Gastrocnemius medialis (tissue), 4 donors: ENCODE measurements at regions not wholly inside any gene's neighbourhood (a gene's known extent, or its start where the extent isn't known, plus 50 kb on each side); places are given as distances from the start of the nearest gene placed in this dataset.
A peak's percentile ranks its signal among the peaks of the same experiment; 100 is the strongest.

Experiments used
- ATAC-seq, 2 donors: fragments of 150-250 bp; one replicate each; pipeline ENCODE4 v1.9.1; 2016
- DNase-seq, 2 donors: peaks; one replicate each; pipeline ENCODE4 v3.0.0-alpha.2; 2019
- H3K27ac ChIP-seq, 4 donors: fragments of 200-600 bp; sonication (generic); 1 replicate in 1 of 4; 2 replicates in 3 of 4; pipeline ENCODE4 v1.5.1; 2016 to 2018; ENCODE audit warnings: mild to moderate bottlenecking in 2 of 4, moderate library complexity in 1 of 4
- H3K27me3 ChIP-seq, 3 donors: fragments of 200-600 bp; sonication (generic) in 2 of 3; 1 replicate in 1 of 3; 2 replicates in 2 of 3; pipeline versions ENCODE4 v1.5.1 to v1.6.0; 2016 to 2019; ENCODE audit warnings: mild to moderate bottlenecking in 1 of 3, moderate library complexity in 1 of 3
- H3K36me3 ChIP-seq, 2 donors: fragments of 200-600 bp; sonication (generic) in 1 of 2; one replicate each; pipeline ENCODE4 v1.5.1; 2017 to 2018
- H3K4me1 ChIP-seq, 2 donors: fragments of 200-600 bp; sonication (generic) in 1 of 2; one replicate each; pipeline ENCODE4 v1.5.1; 2016 to 2017; ENCODE audit warnings: mild to moderate bottlenecking in 2 of 2
- H3K4me3 ChIP-seq, 4 donors: fragments of 200-600 bp; sonication (generic) in 3 of 4; 1 replicate in 1 of 4; 2 replicates in 3 of 4; pipeline ENCODE4 v1.5.1; 2016 to 2019; ENCODE audit warnings: mild to moderate bottlenecking in 2 of 4
- H3K9me3 ChIP-seq, 3 donors: fragments of 200-600 bp; sonication (generic) in 2 of 3; 1 replicate in 1 of 3; 2 replicates in 2 of 3; pipeline ENCODE4 v1.5.1; 2016 to 2019
- POLR2A ChIP-seq, 2 donors: fragments of 450-650 bp; IDR thresholded peaks; one replicate each; pipeline ENCODE4 v1.6.1; 2017; ENCODE audit warnings: antibody characterized with exemption in 2 of 2, mild to moderate bottlenecking in 2 of 2, moderate library complexity in 2 of 2
- in situ Hi-C, 4 donors: fragments of 200-750 bp; cut with MboI; loops; one replicate each; pipeline versions ENCODE4 v1.15.0 to v1.8.0; 2017; ENCODE audit warnings: low sequenced_read_pairs in 4 of 4
- intact Hi-C: fragments of 100-400 bp; cut with DNase I; formaldehyde crosslinking; loops from one replicate; pipeline ENCODE4 v1.15.1; 2023; ENCODE audit warnings: low total_unique reads
- TF ChIP-seq, protein P1 (sequence below), 5 experiments: fragments of 450-650 bp in 3 of 5; fragments of 200-600 bp in 2 of 5; sonication (generic) in 2 of 5; IDR thresholded peaks in 4 of 5; conservative IDR thresholded peaks in 1 of 5; 1 replicate in 4 of 5; 2 replicates in 1 of 5; pipeline ENCODE4 v1.5.1; 2016 to 2019; ENCODE audit warnings: antibody characterized with exemption in 5 of 5, mild to moderate bottlenecking in 3 of 5, moderate library complexity in 3 of 5

DNA sequence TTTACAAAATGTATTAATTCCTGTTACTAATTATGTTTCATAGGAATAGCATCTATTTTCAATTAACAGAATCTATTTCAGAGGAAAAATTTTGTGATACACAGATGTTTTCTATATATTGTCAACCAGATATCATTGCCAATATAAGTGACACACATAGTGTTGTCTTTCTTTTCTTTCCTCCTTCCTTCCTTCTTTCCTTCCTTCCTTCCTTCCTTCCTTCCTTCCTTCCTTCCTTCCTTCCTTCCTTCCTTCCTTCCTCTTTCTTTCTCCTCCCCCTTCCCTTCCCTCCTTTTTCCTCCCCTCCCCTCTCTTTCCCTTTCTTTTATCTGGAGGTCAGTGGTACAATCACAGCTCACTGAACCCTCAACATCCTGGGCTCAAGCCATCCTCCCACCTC lies 146.5 kb upstream of the DSEL start:
- in situ Hi-C loops, result no loop called here
- ATAC-seq (no peak), DNase-seq (no peak)
- Histone ChIP-seq H3K27ac (no peak overlapping the region), H3K9me3 (no peaks in the 10 kb centered on the region), H3K27me3 (no peaks in the 10 kb centered on the region), H3K4me3 (no peak overlapping the region), H3K4me1 (no peaks in the 10 kb centered on the region), H3K36me3 (no peaks in the 10 kb centered on the region)
- TF ChIP-seq POLR2A (IDR thresholded peaks at IDR 0.05), result no peak
- TF ChIP-seq, protein P1, sequence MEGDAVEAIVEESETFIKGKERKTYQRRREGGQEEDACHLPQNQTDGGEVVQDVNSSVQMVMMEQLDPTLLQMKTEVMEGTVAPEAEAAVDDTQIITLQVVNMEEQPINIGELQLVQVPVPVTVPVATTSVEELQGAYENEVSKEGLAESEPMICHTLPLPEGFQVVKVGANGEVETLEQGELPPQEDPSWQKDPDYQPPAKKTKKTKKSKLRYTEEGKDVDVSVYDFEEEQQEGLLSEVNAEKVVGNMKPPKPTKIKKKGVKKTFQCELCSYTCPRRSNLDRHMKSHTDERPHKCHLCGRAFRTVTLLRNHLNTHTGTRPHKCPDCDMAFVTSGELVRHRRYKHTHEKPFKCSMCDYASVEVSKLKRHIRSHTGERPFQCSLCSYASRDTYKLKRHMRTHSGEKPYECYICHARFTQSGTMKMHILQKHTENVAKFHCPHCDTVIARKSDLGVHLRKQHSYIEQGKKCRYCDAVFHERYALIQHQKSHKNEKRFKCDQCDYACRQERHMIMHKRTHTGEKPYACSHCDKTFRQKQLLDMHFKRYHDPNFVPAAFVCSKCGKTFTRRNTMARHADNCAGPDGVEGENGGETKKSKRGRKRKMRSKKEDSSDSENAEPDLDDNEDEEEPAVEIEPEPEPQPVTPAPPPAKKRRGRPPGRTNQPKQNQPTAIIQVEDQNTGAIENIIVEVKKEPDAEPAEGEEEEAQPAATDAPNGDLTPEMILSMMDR (IDR thresholded peaks at IDR 0.05 in 4 of 5, conservative IDR thresholded peaks at IDR 0.05 in 1 of 5), result no peak
- intact Hi-C loops, result no loop called here

DNA sequence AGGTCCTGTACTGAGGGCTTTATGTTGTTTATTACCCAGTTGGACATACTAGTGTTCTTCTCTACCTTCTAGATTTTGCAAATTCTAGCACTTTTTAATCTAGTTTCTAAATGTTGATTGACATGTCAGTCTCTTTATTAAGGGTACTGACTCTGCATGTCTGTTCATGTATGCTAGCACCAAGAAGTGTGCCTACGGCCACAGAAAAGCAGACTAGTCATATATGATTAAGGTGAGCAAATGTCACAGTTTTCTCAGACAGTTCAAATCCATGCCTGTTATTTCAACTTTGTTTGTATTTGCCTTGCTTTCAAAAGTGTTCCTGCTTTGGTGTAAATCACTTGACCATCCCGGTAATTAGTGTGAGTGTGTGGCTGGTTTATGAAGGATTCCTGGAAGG lies 145.0 kb upstream of the DSEL start:
- no peaks in the 10 kb centered on the region for H3K36me3 ChIP-seq
- DNase-seq, result no peak
- no peaks in the 10 kb centered on the region for H3K9me3 ChIP-seq
- H3K27ac ChIP-seq, result no peak overlapping the region
- intact Hi-C loops (no loop called here), in situ Hi-C loops (no loop called here)
- ATAC-seq, result no peak
- TF ChIP-seq, protein P1 (IDR thresholded peaks at IDR 0.05 in 4 of 5, conservative IDR thresholded peaks at IDR 0.05 in 1 of 5), result no peak
- TF ChIP-seq POLR2A (IDR thresholded peaks at IDR 0.05), result no peak
- H3K4me1 ChIP-seq, result no peaks in the 10 kb centered on the region
- no peak overlapping the region for H3K4me3 ChIP-seq
- no peaks in the 10 kb centered on the region for H3K27me3 ChIP-seq

DNA sequence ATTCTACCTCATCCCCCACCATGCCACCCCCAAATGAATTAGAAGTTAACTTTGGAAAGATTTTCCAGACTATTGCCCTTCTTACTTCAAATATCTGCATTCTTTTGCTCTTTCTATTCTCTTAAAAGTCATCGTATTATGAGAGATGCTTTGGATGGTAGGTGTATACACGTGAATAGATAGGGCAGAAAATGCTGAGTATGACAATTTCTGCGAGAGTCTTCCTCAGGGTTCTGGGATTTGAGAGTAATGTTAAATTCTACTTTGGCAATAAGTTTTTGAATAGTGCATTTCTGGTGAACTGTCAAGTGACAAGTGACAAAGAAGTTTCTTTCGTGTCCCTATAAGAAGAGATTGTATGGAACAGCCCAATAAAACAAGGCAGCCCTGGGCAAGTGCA lies 137.6 kb upstream of the DSEL start:
- no peaks in the 10 kb centered on the region for H3K27me3 ChIP-seq
- TF ChIP-seq POLR2A (IDR thresholded peaks at IDR 0.05), result no peak
- TF ChIP-seq, protein P1 (IDR thresholded peaks at IDR 0.05 in 4 of 5, conservative IDR thresholded peaks at IDR 0.05 in 1 of 5), result no peak
- ATAC-seq (no peak), DNase-seq (no peak)
- peaks cover 0 to 9% of the 10 kb centered on the region in 2 donors for H3K4me1 ChIP-seq
- H3K4me3 ChIP-seq, result no peak overlapping the region
- no peaks in the 10 kb centered on the region for H3K9me3 ChIP-seq
- in situ Hi-C loops, result no loop called here
- H3K27ac ChIP-seq, result no peak overlapping the region
- H3K36me3 ChIP-seq, result no peaks in the 10 kb centered on the region
- intact Hi-C loops, result no loop called here

DNA sequence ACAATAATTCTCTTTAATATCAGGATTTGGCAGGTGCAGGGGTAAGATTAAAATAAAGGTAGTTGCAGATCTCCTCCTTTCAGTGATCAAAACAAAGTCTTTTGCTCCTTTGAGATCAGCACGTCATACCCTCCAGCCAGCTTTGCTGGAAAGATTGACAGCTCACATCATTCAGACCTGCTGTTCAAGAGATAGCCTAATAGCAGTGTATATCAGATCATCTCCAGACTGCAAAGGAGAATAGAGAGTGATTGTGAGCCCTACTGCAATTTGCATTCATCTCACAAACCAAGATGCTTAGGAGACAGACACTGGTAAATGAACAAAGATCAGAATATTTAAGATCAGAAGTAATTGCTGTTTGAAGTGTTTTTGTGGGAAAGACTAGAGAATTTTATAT lies 135.8 kb upstream of the DSEL start:
- DNase-seq (no peak), ATAC-seq (no peak)
- Histone ChIP-seq H3K9me3 (no peaks in the 10 kb centered on the region), H3K4me1 (peaks cover 0 to 9% of the 10 kb centered on the region in 2 donors), H3K36me3 (no peaks in the 10 kb centered on the region), H3K4me3 (no peak overlapping the region), H3K27me3 (no peaks in the 10 kb centered on the region), H3K27ac (no peak overlapping the region)
- intact Hi-C loops, result no loop called here
- in situ Hi-C loops, result no loop called here
- no peak for TF ChIP-seq POLR2A (IDR thresholded peaks at IDR 0.05)
- TF ChIP-seq, protein P1 (IDR thresholded peaks at IDR 0.05 in 4 of 5, conservative IDR thresholded peaks at IDR 0.05 in 1 of 5), result no peak

DNA sequence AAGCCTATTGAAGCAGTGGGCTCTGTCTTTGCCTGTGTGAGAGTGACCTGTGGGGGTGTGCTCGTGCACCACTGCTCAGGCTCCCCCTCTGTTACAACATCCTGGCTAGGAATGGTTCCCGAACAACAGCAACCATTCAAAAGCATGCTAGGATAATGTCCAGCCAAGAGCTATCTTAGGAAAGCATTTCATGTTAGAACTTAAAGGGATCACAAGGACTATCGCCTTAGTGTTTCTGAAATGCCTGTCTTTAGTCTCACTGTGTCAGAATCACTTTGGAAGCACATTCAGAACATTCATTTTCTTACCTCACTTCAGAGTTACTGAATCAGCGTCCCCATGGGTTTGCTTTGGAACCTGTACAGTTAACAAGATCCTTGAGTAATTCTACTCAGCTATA lies 134.9 kb upstream of the DSEL start:
- Histone ChIP-seq H3K36me3 (no peaks in the 10 kb centered on the region), H3K4me3 (no peak overlapping the region), H3K27ac (peak overlapping the region in 1 of 4 donors; percentile 14)

More for the DNA sequence above, 134.9 kb upstream of the DSEL start:
- DNase-seq, result peak; percentile 4 to 12
- peaks cover 0 to 9% of the 10 kb centered on the region in 2 donors for H3K4me1 ChIP-seq
- intact Hi-C loops (no loop called here), in situ Hi-C loops (no loop called here)
- ATAC-seq, result peak; percentile 56 to 64
- TF ChIP-seq, protein P1 (IDR thresholded peaks at IDR 0.05 in 4 of 5, conservative IDR thresholded peaks at IDR 0.05 in 1 of 5), result no peak
- TF ChIP-seq POLR2A (IDR thresholded peaks at IDR 0.05), result no peak
- H3K9me3 ChIP-seq, result no peaks in the 10 kb centered on the region
- no peaks in the 10 kb centered on the region for H3K27me3 ChIP-seq
